ENCODE measurements at regions not wholly inside any gene's neighbourhood (a gene's known extent, or its start where the extent isn't known, plus 50 kb on each side); places are given as distances from the start of the nearest gene placed in this dataset.

GRCh38 chr14:30822080-30822571 lies 52.2 kb upstream of the COCH start:
- intact Hi-C loops (cut with micrococcal nuclease): no loop called here
- BruUV-seq (replicated peaks): no TSS peak
- no peak overlapping the region for H3K27ac ChIP-seq (ENCODE audit: low read length)
- no peak overlapping the region for H2AFZ ChIP-seq (ENCODE audit: low read length)
- H3K9ac ChIP-seq (ENCODE audit: low read length): no peak overlapping the region
- ChIA-PET POLR2A (ENCODE audit: unreplicated experiment) (no interaction called here), CTCF (no interaction called here)
- H3F3A ChIP-seq (ENCODE audit: low read length, unreplicated experiment): no peaks in the 10 kb centered on the region
- no peak overlapping the region for H3K4me3 ChIP-seq (ENCODE audit: low read length)
- H3K4me2 ChIP-seq (ENCODE audit: low read length): no peak overlapping the region
- no peaks in the 10 kb centered on the region for H3K27me3 ChIP-seq (ENCODE audit: low read length)
- DNase-seq (no peak), ATAC-seq (no peak)
- H3K9me2 ChIP-seq (replicated peaks; ENCODE audit: low read length): no peaks in the 10 kb centered on the region
- no peaks in the 10 kb centered on the region for H3K9me3 ChIP-seq (ENCODE audit: low read length)
- H4K20me1 ChIP-seq (ENCODE audit: low read length): no peaks in the 10 kb centered on the region
- H3K79me2 ChIP-seq (ENCODE audit: low read length): no peaks in the 10 kb centered on the region
- no peaks in the 10 kb centered on the region for H3K4me1 ChIP-seq (ENCODE audit: insufficient read depth, low read length)
- TF ChIP-seq EZH2phosphoT487 (IDR thresholded peaks at IDR 0.05; ENCODE audit: borderline replicate concordance, low read length) (no peak), EZH2 (IDR thresholded peaks at IDR 0.05; ENCODE audit: low read length, unreplicated experiment) (no peak)
- TF ChIP-seq, protein P1, sequence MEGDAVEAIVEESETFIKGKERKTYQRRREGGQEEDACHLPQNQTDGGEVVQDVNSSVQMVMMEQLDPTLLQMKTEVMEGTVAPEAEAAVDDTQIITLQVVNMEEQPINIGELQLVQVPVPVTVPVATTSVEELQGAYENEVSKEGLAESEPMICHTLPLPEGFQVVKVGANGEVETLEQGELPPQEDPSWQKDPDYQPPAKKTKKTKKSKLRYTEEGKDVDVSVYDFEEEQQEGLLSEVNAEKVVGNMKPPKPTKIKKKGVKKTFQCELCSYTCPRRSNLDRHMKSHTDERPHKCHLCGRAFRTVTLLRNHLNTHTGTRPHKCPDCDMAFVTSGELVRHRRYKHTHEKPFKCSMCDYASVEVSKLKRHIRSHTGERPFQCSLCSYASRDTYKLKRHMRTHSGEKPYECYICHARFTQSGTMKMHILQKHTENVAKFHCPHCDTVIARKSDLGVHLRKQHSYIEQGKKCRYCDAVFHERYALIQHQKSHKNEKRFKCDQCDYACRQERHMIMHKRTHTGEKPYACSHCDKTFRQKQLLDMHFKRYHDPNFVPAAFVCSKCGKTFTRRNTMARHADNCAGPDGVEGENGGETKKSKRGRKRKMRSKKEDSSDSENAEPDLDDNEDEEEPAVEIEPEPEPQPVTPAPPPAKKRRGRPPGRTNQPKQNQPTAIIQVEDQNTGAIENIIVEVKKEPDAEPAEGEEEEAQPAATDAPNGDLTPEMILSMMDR (conservative IDR thresholded peaks at IDR 0.05; ENCODE audit: low read depth, low read length): no peak
- no peaks in the 10 kb centered on the region for H3K36me3 ChIP-seq (ENCODE audit: low read depth, low read length)

All from PC-3 (cell line).